CD1c-positive myeloid dendritic cell (primary cell): ENCODE measurements at regions not wholly inside any gene's neighbourhood (a gene's known extent, or its start where the extent isn't known, plus 50 kb on each side); places are given as distances from the start of the nearest gene placed in this dataset.

Experiments used
- DNase-seq: peaks from one replicate; pipeline ENCODE4 v3.0.0-alpha.2; 2016; ENCODE audit errors: extremely low spot score

DNA sequence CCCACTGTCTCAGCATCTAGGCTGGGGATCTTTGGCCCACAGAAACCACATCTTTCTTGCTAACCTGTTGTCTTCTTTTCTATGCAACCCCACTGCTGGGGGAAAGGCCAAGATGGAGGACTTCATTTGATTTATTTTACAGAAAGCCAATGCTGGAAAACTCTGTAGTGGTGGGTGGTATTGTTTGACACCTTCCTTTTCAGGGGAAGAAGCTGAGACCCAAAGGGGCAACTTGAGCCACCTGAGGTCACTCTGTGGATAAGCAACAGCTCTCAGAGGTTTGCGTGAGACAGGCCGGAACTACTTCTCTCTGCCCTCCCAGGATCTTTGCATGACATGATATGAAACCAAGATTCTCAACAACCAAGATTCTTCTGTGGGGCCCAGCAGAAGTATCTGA, 645.2 kb downstream of the VRK1 start:
- no peak for DNase-seq

DNA sequence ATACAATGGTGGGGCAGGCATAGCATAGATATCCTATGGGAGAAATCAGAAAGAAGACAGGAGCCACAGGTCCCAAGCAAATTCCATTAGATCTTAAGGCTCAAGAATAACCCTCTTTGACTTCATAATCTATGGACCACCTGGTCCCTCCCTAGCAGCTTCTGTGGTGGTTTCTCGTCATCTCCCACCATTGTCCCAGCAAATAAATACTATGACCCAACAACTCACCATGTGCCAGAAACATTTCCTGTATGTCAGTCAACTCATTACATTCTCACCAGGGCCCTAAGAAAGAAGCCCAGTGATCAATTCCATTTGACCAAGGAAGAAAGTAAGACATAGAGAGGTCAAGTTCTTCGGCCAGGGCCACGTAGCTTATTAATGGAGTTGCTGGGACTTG, 646.2 kb downstream of the VRK1 start:
- DNase-seq: no peak

DNA sequence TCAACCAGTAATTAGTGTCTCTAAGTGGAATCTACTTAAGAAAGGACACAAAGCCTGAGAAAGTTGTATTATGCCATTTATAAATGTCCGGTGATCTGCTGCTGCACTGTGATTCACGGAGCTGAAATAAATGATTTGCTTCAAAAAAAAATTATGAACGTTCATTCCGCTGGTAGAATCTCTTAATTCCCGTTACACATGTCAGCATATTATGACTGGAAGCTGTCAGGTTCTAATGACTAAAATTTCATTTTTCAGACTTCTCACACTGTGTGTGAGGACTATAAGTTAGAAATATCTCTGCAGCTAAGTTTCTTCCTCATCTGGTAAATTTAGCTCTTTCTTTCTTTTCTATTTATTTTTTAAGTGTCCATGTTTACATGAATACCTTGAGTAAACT, 647.1 kb downstream of the VRK1 start:
- no peak for DNase-seq

DNA sequence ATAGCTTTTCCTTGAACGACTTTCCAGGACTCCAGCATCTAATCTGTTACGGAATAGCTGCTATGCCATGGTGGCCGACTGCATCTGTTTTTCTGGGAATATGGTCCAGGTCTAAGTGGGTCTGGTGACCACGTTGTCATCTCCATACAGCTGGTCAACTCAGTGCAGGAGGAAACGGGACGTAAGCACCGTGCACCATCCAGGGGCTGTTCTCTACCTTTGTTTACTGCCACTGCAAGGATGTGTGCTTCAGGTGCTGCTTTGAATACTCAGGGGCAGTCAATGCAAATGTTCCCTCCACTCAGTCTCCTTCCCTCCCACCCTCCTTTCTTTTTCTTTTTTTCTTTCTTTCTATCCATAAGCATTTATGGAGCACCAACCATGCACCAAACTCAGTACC, 648.2 kb downstream of the VRK1 start:
- no peak for DNase-seq

DNA sequence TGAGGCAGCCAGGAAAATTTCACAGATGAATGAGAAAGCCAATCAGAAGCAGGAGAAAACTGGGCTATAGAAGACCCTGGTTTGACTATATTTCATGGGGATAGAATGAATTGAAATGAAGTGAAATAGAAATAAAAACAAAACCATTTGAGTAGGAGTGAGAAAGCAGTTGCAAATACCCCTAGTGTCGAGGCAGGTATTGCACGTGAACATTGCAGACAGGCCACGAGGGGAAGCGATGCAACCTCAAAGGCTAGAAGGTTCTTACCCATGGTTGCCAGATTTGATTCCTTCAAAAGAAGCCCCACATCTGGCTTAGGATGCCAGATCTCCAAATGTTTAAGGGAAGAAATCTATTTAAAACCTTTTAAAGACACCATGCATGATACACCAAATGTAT, 648.9 kb downstream of the VRK1 start:
- DNase-seq: no peak

DNA sequence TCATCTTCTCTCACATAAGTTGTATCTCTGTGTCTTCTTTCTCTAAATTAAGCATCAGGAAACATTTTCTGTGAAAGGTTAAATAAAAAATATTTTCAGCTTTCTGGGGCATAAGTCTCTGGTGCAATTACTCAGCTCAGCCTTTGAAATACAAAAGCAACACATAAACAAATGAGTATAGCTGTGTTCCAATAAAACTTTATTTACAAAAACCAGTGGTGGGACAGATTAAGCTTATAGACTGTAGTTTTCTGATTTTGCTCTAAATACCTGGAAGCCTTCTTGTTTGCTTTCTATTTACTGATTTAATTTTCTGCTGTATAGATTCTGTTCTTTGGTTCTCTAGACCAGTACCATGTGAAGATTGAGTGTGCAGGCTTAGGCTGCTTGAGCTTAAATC, 655.1 kb downstream of the VRK1 start:
- no peak for DNase-seq

DNA sequence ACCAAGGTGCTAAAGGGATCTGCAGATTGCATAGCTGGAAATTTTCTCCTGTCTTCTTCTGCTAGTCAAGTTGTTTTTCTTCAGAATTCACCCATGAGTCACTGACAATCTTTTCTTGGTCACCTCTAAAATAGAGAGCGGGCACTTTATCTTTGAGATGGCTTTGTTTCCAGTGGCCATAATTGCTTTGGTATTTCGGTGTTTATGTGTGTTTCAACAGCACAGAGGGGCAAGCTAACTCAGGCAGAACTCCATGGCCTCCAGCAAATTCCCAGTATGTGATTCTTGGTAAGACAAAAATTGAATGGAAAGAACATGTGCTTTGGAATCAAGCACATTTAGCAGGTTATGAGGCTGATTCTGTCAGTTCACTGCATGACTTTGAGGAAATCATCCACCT, 656.8 kb downstream of the VRK1 start:
- DNase-seq: no peak

DNA sequence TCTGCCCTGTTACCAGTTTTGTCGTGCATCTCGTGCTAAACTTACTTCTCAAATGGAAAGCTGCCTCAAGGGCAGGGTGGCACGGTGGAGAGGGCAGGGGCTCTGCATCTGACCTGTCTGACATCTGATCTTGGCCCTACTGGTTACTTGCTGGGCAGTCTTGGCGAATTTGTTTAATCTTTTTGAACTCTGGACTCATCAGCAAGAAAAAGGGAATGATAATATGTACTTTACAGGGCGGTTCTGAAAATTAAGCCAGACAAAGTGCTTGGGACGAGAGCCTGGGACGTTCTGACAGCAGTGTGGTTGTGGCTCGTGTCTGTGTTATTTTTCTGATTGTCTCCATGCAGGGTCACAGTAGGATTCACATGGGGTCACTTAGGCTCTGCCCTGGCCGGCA, 659.3 kb downstream of the VRK1 start:
- DNase-seq: no peak

DNA sequence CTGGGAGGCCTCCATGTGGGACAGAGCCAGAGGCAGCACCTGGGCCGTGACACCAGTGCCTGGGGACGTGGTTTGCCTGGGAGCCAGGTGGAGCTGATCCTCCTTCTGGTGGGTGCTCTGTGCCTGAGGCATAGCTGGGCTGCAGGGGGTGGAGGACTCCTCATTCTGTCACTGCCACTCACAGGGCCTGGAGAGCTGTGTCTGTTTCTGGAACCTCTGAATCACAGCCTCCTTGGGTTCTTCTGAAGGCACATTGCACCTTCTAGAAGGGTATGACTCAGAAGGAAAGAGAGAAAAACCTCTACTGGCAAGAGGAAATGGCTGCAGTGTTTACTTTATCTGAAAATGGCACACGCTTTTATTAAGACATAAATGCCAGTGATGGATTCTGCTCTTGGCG, 659.8 kb downstream of the VRK1 start:
- peak; percentile 4 for DNase-seq

DNA sequence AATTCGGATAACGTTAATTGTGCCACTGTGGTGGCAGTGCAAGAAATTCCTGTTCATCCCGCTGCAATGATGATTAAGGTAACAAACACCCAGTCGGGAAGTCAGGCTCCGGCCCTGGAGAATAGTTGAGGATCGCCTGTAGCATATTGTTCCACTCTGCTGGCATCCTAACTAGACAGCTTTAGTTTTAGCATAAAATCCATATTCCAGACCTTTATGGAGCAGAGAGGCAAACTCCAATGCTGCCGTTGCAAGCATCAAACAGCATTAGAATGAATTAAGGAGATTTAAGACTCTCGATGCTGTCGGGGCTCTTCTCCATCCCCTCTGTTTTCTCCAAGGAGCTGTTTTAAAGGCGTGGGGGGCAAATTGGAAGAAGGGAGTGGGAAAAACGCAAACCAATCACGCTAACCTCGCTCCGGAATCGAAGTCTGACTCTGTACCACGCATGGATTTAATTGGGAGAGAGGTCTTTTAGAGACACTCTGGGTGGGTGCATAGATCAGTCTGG, 660.4 kb downstream of the VRK1 start:
- DNase-seq: no peak

DNA sequence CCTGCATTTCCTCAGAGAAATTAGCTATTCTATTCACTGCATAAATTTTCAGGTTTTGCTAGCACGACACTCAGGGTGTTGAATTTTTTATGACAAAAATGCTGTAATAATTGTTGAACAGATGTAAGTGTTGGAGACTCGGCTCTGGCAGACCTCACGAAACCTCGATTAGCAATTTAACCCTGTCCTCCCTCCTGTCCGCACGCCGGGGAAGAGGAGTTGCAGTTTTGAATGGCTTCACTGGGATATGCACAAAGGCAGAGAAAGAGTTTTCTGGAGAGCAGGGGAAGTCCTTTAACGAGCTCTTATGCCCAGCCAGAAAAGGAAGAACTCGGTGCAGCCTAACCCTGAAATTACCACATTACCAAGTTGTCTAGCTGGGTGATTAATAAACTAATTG, 661.1 kb downstream of the VRK1 start:
- no peak for DNase-seq

DNA sequence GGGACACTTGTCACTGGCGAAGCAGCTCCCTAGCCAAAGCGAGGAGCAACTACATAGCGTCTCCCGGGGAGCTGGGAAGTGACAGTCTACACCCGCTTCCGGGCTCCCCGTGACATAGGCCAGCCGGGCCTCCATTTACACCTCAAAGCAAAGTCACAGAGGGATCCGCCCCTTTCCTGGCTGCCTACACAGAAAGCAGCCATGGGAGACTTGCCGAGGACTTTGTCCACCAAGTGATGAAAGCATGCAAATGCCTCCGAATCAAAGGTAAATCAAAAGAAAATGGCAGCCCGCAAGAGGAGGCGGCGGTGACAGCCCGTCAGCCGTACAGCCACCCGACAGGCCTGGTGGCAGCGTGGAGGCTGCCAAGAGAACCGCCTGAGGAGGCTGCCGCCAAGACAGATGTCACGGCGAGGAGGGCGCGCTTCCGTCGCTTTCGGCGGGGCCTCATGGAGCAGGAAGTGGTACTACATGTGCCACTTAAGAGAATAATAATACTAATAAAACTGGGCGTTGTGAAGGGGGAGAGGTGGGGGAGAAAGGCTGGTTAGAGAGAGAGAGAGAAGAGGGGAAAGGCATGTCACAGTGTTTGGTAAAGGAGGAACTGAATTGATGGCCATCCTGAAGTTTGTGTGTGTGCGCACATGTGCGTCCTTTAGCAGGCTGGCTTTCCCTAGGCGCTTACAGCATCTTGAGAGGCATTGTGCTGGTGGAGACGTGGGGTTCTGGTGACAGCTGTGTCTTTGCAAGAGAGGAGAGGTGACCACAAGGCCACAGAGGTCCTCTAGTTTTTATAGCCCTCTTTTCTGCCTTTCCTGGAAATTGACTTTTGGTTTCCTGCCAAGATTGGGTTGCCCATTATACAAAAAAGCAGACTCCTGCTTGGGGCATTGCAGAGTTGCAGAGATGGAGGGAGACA, 661.7 kb downstream of the VRK1 start:
- peak; percentile 45 for DNase-seq

DNA sequence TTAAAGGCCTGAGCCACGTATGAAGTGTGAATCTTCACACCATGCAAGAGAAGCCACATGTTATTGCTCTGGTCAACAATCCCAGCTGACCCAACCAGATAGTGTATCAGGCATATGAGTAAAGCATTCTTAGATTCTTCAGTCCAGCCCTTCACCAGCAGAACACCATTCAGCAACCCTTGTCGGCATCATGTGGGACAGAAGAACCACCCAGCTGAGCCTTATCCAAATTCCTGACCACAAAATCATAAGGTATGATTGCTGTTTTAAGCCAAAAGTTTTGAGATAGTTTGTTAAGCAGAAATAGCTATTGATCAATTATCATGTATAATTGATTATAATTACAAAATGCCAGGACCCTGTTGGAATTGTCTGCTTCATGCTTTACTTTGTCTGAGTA, 664.9 kb downstream of the VRK1 start:
- no peak for DNase-seq

DNA sequence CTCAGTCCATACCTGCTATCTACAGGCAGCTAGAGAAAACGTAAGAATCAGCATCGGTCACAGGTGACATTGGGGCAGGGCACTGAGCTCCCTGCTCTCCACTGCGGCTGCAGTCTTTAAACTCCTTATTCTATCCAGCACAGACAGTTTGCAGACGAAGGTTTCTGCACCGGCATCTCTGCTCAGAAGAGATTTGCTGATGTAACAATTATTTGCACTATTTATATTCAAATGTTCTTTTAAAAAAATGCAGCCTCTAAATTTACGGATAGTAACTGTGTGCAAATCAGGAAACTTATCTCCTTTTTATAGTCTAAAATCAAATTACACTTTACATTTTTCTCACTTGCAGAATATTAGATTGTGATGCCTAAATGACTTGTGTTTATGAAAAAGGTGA, 671.0 kb downstream of the VRK1 start:
- DNase-seq: no peak

DNA sequence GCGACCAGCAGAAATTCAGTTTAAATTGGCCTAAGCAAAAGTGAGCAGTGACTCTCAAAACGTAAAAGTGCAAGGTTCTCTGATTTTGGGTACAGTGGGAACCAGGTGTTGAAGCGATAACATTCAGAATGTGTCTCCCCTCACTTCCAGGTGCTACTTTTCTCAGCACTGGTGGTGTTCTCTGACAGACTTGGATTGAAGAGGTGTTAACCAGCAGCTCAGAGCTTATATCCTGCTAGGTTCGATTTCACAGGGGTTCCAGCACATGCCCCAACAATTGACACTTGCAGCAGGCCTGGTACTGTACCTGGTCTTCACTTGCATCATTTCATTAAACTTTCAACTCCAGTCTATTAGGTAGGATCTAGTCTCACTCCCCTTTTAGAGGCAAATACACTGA, 680.2 kb downstream of the VRK1 start:
- DNase-seq: no peak

DNA sequence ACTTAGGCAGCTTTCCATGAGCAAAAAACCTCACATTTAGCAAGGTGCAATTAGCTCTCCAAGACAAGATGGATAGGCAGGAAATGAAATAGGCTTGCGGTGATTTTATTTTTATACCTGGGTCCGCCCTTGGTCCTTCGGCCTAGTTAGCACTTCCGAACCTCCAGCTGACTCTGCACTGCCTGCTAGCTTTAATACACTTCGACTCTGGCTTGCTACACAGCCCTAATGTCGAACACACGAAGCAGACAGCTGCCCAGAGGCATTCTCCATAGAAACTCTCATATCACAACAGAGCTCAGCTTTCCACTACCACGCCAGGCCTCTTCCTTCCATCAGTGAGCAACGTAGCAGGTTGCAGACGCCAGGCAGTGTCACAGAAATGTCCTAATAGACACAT, 688.0 kb downstream of the VRK1 start:
- DNase-seq: no peak

DNA sequence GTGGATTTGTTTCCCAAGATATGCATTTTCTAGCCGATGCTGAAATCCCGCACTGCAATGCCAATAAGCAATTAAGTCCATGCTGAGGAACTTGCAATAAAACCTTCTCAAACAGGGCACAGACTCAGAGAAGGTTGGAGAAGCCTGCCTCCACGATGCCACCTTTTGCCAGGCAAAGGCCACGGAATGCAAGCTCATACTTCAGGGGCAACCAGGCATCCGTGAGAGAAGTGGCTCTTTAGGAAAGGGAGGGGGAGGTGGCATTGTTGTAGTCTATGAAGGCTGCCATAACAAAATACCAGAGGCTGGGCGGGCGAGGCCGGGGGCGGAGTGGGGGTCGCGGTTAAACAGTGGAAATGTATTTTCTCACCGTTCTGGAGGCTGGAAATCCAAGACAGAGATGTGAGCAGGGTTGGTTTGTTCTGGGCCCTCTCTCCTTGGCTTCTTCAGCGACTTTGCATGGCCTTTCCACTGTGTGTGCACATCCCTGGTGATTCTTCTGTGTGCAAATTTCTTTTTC, 689.5 kb downstream of the VRK1 start:
- DNase-seq: no peak

DNA sequence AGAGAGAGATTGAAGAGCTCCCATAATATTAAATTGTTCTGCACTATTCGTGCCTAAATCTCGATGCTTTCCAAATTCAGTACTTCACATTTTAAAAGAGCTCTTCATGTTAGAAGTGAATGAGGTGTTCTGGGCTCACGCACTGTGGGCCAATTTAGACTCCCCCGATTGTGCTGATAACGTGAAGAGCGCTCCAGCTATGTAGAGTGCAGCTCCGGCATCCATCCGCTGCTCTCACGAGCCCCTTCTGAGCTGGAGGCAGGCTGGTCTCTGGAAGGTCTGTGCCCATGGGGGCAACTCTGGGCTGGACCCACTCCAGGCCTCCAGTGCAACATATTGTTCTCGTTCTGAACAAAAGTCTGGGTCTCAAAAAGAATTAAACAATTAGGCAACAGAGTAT, 692.6 kb downstream of the VRK1 start:
- no peak for DNase-seq

DNA sequence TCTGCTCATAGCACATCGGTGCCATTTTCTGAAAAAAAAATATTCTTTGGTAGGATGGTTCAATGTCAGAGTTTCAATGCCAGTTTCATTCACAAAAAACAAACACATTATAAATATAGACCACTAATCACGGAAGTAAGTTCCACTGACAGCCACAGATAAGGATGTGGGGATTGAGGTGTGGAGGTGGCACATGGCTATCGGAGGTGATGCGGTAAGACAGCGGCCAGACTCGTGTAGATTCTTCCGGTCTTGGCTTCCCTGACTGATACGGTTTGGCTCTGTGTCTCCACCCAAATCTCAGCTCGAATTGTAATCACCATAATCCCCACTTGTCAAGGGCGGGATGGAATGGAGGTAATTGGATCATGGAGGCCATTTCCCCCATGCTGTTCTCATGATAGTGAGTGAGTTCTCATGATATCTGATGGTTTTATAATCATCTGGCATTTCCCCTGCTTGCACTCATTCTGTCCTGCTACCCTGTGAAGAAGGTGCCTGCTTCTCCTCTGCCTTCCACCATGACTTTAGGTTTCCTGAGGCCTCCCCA, 693.4 kb downstream of the VRK1 start:
- no peak for DNase-seq

DNA sequence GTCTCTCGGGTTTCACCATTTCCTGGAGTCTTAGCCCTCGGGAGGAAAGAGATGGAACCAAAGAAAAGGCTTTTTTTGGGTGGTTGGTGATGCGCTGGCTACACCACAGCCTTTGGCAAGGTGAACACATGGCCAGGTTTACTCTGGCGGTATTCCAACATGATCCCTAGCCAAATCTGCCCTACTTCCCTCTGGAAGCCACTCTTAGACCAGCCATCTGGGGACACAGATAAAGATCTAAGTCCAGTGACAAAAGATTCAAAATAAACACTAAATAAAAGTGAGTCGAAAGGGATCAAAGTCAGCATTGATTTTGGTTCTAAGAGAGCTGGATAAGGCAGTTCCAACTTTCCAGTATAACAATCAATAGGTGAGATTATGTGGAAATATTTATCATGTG, 694.5 kb downstream of the VRK1 start:
- DNase-seq: no peak

DNA sequence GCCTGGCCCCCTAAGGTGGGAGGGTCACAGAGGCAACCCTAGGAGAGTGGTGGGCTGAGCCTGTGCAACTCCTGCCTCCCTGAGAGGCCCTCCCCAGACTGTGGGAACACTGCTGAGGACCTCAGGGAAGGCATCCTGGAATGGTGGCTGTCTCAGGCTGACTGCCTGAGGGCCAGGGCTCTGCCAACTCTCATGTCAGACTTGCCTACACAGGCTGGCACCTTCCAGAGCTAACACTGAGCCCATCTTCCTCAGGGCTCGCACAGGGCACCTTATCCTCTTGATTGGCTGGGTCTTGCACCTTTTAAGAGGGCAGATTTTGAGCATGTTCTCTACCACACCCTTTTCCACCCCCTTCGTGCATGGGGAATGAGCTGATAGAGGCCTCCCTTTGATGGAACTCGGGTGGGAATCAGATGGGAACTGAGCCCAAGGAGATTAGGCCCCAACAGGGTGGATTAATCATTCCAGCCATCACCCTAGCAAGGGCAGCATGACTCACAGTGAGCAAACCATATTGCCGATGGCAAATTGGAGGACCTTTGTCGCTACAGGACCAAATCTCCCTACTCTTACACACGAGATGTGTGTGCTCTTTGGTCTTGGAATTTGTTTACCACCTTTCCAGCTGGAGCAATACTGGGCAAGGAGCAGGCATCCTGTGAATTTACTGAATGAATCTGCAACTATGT, 702.8 kb downstream of the VRK1 start:
- no peak for DNase-seq

DNA sequence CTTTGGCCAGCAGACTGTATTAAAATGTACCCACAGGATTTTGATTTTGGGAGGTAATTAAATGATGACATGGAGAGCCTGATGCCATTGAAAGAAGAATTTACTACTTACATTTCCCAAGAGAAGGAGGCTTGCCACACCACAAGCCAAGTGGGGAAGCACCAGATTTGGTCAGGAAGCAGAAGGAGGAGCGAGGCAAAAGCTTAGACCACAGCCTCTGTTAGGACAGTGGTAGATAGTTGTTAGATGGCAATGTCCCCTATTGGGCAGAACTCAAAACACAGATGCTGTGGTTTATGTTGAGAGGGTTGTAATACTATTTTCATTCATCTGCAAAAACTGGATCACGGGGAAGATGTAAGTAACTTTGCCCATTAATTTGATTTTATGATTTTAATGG, 709.4 kb downstream of the VRK1 start:
- no peak for DNase-seq

DNA sequence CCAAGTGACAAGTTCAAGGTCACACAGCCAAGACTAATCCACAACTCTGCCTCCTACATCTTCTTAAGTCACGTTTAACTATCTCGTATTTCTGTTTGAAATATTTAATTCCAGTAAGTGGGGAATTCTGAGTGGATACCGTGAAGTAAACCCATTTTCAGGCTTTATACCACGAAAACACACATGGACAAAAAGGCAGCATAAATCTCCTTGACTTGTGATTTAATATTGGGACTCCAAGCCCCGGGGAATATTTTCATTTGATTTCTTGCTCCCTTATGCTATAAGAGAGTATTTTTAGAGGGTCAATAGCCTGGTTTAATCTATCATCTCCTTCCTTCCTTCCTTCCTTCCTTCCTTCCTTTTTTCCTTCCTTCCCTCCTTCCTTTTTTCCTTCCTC, 716.7 kb downstream of the VRK1 start:
- no peak for DNase-seq
